ENCODE measurements at regions not wholly inside any gene's neighbourhood (a gene's known extent, or its start where the extent isn't known, plus 50 kb on each side); places are given as distances from the start of the nearest gene placed in this dataset.

DNA sequence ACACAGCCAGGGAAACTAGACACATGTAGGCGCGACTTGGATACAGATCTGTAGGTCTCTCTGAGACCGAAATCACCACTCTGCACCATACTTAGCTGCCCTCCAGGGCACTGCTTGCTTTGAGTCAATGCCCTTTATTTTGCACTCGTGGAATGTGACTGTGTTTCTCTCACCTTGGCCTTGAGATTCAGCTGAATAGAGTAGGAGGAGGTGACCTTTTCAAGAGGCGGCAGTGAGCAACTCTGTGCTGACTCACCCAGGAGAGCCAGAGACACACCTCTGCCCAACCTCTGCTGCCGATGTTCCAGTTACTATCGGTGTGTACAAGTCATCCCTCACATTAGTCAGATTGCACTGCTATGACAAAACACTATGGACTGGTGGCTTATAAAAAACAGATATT, 583.4 kb downstream of the VRK1 start:
- no peak for TF ChIP-seq YY1 (IDR thresholded peaks at IDR 0.05; ENCODE audit: low read depth)
- TF ChIP-seq TEAD4 (IDR thresholded peaks at IDR 0.05), result no peak
- TF ChIP-seq FOXM1 (IDR thresholded peaks at IDR 0.05; ENCODE audit: borderline replicate concordance, low read depth), result no peak
- no peak for TF ChIP-seq CEBPB (IDR thresholded peaks at IDR 0.05)
- no peak for TF ChIP-seq RAD21 (IDR thresholded peaks at IDR 0.05; ENCODE audit: low read depth)
- TF ChIP-seq, protein P1, sequence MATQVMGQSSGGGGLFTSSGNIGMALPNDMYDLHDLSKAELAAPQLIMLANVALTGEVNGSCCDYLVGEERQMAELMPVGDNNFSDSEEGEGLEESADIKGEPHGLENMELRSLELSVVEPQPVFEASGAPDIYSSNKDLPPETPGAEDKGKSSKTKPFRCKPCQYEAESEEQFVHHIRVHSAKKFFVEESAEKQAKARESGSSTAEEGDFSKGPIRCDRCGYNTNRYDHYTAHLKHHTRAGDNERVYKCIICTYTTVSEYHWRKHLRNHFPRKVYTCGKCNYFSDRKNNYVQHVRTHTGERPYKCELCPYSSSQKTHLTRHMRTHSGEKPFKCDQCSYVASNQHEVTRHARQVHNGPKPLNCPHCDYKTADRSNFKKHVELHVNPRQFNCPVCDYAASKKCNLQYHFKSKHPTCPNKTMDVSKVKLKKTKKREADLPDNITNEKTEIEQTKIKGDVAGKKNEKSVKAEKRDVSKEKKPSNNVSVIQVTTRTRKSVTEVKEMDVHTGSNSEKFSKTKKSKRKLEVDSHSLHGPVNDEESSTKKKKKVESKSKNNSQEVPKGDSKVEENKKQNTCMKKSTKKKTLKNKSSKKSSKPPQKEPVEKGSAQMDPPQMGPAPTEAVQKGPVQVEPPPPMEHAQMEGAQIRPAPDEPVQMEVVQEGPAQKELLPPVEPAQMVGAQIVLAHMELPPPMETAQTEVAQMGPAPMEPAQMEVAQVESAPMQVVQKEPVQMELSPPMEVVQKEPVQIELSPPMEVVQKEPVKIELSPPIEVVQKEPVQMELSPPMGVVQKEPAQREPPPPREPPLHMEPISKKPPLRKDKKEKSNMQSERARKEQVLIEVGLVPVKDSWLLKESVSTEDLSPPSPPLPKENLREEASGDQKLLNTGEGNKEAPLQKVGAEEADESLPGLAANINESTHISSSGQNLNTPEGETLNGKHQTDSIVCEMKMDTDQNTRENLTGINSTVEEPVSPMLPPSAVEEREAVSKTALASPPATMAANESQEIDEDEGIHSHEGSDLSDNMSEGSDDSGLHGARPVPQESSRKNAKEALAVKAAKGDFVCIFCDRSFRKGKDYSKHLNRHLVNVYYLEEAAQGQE (IDR thresholded peaks at IDR 0.05; ENCODE audit: low read depth), result no peak
- TF ChIP-seq NFIC (IDR thresholded peaks at IDR 0.05), result no peak
- no peak for TF ChIP-seq TAF1 (IDR thresholded peaks at IDR 0.05; ENCODE audit: low read depth)
- TF ChIP-seq EP300 (IDR thresholded peaks at IDR 0.05; ENCODE audit: borderline replicate concordance), result no peak
- no peak for TF ChIP-seq ZBTB7A (IDR thresholded peaks at IDR 0.05; ENCODE audit: low read depth)
- TF ChIP-seq, protein P2, sequence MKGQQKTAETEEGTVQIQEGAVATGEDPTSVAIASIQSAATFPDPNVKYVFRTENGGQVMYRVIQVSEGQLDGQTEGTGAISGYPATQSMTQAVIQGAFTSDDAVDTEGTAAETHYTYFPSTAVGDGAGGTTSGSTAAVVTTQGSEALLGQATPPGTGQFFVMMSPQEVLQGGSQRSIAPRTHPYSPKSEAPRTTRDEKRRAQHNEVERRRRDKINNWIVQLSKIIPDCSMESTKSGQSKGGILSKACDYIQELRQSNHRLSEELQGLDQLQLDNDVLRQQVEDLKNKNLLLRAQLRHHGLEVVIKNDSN (IDR thresholded peaks at IDR 0.05), result no peak
